ENCODE measurements at regions not wholly inside any gene's neighbourhood (a gene's known extent, or its start where the extent isn't known, plus 50 kb on each side); places are given as distances from the start of the nearest gene placed in this dataset.

- Mint-ChIP-seq H3K27ac (no peak overlapping the region), H3K9me3 (peaks cover 5% of the 10 kb centered on the region), H3K36me3 (no peaks in the 10 kb centered on the region), H3K4me3 (no peak overlapping the region), H3K27me3 (no peaks in the 10 kb centered on the region), H3K4me1 (no peaks in the 10 kb centered on the region)
- no peak for DNase-seq
Observed at GRCh38 chr13:79267560-79267959, 138.5 kb downstream of the RBM26 start.

- no peaks in the 10 kb centered on the region for H3K9me3 Mint-ChIP-seq
- no peaks in the 10 kb centered on the region for H3K36me3 Mint-ChIP-seq
- peaks cover 14% of the 10 kb centered on the region for H3K27me3 Mint-ChIP-seq
- H3K4me3 Mint-ChIP-seq: no peak overlapping the region
- peak; percentile 3 for DNase-seq
- H3K4me1 Mint-ChIP-seq: no peaks in the 10 kb centered on the region
- H3K27ac Mint-ChIP-seq: peak overlapping the region; percentile 39
Observed at GRCh38 chr13:79258489-79258888, 147.6 kb downstream of the RBM26 start.

- Mint-ChIP-seq H3K4me3 (no peak overlapping the region), H3K36me3 (no peaks in the 10 kb centered on the region), H3K27ac (no peak overlapping the region), H3K4me1 (no peaks in the 10 kb centered on the region), H3K9me3 (no peaks in the 10 kb centered on the region), H3K27me3 (peaks cover 12% of the 10 kb centered on the region)
- no peak for DNase-seq
Observed at GRCh38 chr13:79246578-79246949, 159.5 kb downstream of the RBM26 start.

- Mint-ChIP-seq H3K9me3 (no peaks in the 10 kb centered on the region), H3K4me3 (no peak overlapping the region), H3K36me3 (no peaks in the 10 kb centered on the region), H3K27me3 (peaks cover 12% of the 10 kb centered on the region), H3K27ac (no peak overlapping the region), H3K4me1 (no peaks in the 10 kb centered on the region)
- DNase-seq: no peak
Observed at GRCh38 chr13:79245937-79246577, 160.0 kb downstream of the RBM26 start.

- Mint-ChIP-seq H3K36me3 (no peaks in the 10 kb centered on the region), H3K9me3 (no peaks in the 10 kb centered on the region), H3K4me1 (no peaks in the 10 kb centered on the region), H3K4me3 (no peak overlapping the region), H3K27ac (no peak overlapping the region), H3K27me3 (peaks cover 4% of the 10 kb centered on the region)
- no peak for DNase-seq
Observed at GRCh38 chr13:79241697-79242096, 164.4 kb downstream of the RBM26 start.

DNA sequence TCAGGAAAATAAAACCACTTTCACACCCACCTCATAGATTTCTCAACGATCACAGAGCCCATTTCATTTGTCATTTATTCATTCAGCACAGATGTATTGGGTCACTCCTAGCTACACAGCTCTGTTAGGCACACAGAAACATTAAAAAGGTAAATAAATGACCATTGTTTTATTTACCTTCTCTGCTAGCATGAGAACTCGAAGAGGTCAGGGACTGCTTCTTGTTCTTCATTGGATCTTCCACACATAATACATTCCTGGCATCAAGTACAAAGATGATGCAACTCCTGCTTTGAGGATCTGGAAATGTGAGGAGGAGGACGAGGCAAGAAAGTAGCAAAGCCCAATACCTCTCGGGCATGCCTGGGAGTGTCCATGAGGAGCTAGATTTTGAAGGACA, 168.1 kb downstream of the RBM26 start:
- no peaks in the 10 kb centered on the region for H3K4me1 Mint-ChIP-seq
- H3K27me3 Mint-ChIP-seq: no peaks in the 10 kb centered on the region
- H3K9me3 Mint-ChIP-seq: no peaks in the 10 kb centered on the region
- H3K36me3 Mint-ChIP-seq: peaks cover 1% of the 10 kb centered on the region
- DNase-seq: no peak
- no peak overlapping the region for H3K4me3 Mint-ChIP-seq
- H3K27ac Mint-ChIP-seq: no peak overlapping the region

GRCh38 chr13:79231887-79232286, 174.2 kb downstream of the RBM26 start:
- H3K4me1 Mint-ChIP-seq: peaks cover 1% of the 10 kb centered on the region
- no peak overlapping the region for H3K27ac Mint-ChIP-seq
- no peaks in the 10 kb centered on the region for H3K9me3 Mint-ChIP-seq
- H3K4me3 Mint-ChIP-seq: no peak overlapping the region
- DNase-seq: no peak
- peaks cover 1% of the 10 kb centered on the region for H3K36me3 Mint-ChIP-seq
- no peaks in the 10 kb centered on the region for H3K27me3 Mint-ChIP-seq

DNA sequence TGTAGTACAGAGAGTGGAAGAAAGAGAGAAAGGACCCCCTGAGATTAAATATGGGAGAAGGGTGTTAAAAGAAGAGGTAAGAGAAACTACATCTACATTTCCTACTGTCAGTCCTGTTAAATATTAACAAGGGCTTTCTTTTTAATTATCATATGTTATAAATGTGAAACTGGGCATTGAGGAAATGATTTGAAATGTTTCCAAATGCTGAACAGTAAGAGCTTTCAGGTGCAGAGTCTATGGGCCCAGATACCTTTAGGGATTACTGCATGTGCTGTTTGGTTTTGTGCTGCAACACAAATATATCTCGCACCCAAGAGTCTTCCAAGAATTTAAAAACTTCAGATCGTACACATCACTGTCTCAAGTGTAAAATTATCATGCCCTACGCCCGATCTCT, 176.3 kb downstream of the RBM26 start:
- Mint-ChIP-seq H3K27me3 (peaks cover 4% of the 10 kb centered on the region), H3K4me3 (no peak overlapping the region), H3K4me1 (peaks cover 1% of the 10 kb centered on the region), H3K36me3 (no peaks in the 10 kb centered on the region), H3K27ac (no peak overlapping the region), H3K9me3 (no peaks in the 10 kb centered on the region)
- no peak for DNase-seq

GRCh38 chr13:79228972-79229371, 177.1 kb downstream of the RBM26 start:
- no peaks in the 10 kb centered on the region for H3K36me3 Mint-ChIP-seq
- H3K27me3 Mint-ChIP-seq: peaks cover 6% of the 10 kb centered on the region
- H3K4me1 Mint-ChIP-seq: peaks cover 1% of the 10 kb centered on the region
- H3K9me3 Mint-ChIP-seq: no peaks in the 10 kb centered on the region
- no peak overlapping the region for H3K27ac Mint-ChIP-seq
- no peak overlapping the region for H3K4me3 Mint-ChIP-seq
- DNase-seq: no peak

DNA sequence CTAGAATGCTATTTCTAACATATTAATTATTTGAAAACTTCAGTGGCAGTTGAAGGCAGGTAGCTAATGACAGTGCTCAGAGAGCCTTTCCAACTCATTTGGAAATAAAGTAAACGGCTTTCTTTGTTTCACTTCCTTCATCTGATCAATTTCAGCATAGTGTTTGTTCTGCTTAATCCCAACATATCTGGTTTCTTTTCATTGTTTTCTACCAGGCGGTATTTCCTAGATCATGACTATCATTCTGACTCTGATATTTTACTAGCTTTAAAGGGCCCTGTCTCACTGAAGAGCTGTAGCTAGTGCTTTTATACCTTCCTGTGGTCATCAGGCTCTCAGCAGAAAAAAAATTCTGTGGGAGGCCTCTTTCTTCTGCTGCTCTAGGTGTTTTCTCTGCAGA, 178.6 kb downstream of the RBM26 start:
- H3K4me3 Mint-ChIP-seq: no peak overlapping the region
- H3K27ac Mint-ChIP-seq: no peak overlapping the region
- peaks cover 1% of the 10 kb centered on the region for H3K4me1 Mint-ChIP-seq
- H3K9me3 Mint-ChIP-seq: no peaks in the 10 kb centered on the region
- peaks cover 11% of the 10 kb centered on the region for H3K27me3 Mint-ChIP-seq
- no peak for DNase-seq
- no peaks in the 10 kb centered on the region for H3K36me3 Mint-ChIP-seq

DNA sequence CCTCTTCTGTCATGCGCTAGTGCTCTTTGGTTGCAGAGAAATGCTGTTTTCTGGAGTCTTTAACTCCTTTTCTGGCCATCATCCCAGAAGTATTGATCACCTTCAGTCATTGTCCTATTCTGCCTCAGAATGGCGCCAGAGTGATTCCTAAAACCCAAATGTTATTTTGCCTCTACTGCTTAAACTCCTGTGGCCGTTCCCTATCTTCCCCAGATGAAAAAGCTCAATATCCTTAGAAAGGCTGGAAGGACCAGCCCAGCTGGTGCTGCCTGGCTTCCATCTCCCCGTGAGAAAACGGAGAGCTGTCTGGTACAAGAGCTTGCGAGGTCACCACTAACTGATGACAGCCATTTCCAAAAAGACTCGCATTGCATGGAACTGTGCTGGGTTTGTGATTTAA, 179.1 kb downstream of the RBM26 start:
- no peak overlapping the region for H3K27ac Mint-ChIP-seq
- H3K36me3 Mint-ChIP-seq: no peaks in the 10 kb centered on the region
- H3K4me1 Mint-ChIP-seq: peaks cover 1% of the 10 kb centered on the region
- H3K9me3 Mint-ChIP-seq: no peaks in the 10 kb centered on the region
- DNase-seq: no peak
- H3K27me3 Mint-ChIP-seq: peaks cover 11% of the 10 kb centered on the region
- no peak overlapping the region for H3K4me3 Mint-ChIP-seq

GRCh38 chr13:79226250-79226649, 179.8 kb downstream of the RBM26 start:
- H3K27me3 Mint-ChIP-seq: peaks cover 11% of the 10 kb centered on the region
- H3K9me3 Mint-ChIP-seq: no peaks in the 10 kb centered on the region
- DNase-seq: no peak
- no peaks in the 10 kb centered on the region for H3K36me3 Mint-ChIP-seq
- H3K4me3 Mint-ChIP-seq: no peak overlapping the region
- H3K27ac Mint-ChIP-seq: no peak overlapping the region
- H3K4me1 Mint-ChIP-seq: peaks cover 1% of the 10 kb centered on the region

DNA sequence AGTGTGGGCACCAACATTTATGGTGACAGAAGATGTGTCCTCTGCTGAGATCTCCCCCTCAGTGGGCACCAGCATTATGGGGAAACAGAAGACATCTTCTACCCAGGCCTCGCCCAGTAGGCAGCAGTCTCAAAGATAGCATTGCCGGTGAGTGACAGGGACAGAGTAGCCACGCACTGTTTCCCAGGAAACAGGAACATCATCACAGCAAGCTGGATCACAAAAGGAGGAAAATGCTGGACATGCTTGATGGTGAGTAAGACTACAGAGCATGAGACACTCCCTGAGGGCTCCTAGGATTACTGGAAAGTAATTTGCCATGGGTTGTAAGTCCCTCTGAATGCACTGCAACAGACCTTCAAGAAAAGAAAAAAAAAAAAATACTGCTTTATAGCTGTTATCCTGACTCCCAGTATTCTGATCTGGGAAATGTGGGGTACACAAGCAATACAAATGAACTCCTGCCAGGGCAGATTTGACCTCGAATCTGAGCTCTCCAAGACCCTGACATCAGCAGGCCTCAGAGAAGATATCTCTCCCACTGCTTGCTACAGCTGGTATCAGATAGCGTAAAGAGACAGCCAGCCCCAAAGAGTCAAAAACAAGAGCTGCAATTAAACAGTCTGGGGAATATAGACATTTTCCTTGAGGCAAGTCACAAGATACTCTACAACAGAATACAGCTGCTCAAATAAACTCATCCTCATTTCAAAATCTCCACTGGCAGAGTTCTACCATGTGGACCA, 180.4 kb downstream of the RBM26 start:
- H3K9me3 Mint-ChIP-seq: no peaks in the 10 kb centered on the region
- no peak overlapping the region for H3K4me3 Mint-ChIP-seq
- no peak for DNase-seq
- H3K4me1 Mint-ChIP-seq: peaks cover 1% of the 10 kb centered on the region
- H3K27ac Mint-ChIP-seq: no peak overlapping the region
- no peaks in the 10 kb centered on the region for H3K36me3 Mint-ChIP-seq
- peaks cover 11% of the 10 kb centered on the region for H3K27me3 Mint-ChIP-seq

DNA sequence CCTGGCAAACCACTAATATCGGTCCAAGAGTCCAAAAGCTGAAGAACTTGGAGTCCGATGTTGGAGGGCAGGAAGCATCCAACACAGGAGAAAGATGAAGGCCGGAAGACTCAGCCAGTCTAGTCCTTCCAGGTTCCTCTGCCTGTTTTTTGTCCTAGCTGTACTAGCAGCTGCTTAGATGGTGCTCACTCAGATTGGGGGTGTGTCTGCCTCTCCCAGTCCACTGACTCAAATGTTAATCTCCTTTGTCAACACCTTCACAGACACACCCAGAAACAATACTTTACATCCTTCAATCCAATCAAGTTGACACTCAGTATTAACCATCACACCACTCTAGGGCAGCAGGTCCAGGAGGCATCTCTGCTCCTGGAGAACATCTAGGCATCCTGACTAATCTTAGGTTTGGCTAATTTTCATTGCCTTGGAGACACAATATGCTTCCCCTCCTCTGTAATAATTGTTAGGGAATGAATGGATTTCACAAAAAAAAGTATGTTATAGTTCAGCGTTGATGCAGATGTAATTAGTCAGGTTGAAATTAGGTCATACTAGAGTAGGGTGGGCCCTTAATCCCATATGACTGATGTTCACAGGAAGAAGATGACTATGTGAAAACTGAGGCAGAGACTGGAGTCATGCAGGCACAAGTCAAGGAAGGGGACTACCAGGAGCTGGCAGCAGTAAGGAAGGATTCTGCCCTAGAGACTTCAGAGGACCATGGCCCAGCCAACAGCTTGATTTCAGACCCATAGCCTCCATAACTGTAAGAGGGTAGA, 183.4 kb downstream of the RBM26 start:
- no peak overlapping the region for H3K27ac Mint-ChIP-seq
- no peak overlapping the region for H3K4me3 Mint-ChIP-seq
- no peaks in the 10 kb centered on the region for H3K9me3 Mint-ChIP-seq
- H3K36me3 Mint-ChIP-seq: no peaks in the 10 kb centered on the region
- DNase-seq: no peak
- peaks cover 17% of the 10 kb centered on the region for H3K27me3 Mint-ChIP-seq
- H3K4me1 Mint-ChIP-seq: peaks cover 1% of the 10 kb centered on the region

GRCh38 chr13:79212064-79212619, 193.9 kb downstream of the RBM26 start:
- Mint-ChIP-seq H3K4me1 (no peaks in the 10 kb centered on the region), H3K36me3 (no peaks in the 10 kb centered on the region), H3K9me3 (no peaks in the 10 kb centered on the region), H3K4me3 (no peak overlapping the region), H3K27me3 (peaks cover 23% of the 10 kb centered on the region), H3K27ac (no peak overlapping the region)
- no peak for DNase-seq
